ENCODE measurements at regions not wholly inside any gene's neighbourhood (a gene's known extent, or its start where the extent isn't known, plus 50 kb on each side); places are given as distances from the start of the nearest gene placed in this dataset.
"Not testable (repeated sequence)": the region's sequence is repeated elsewhere in the genome, so short reads cannot be mapped to it uniquely, and the experiment has no call there.

- DNase-seq (no peak), ATAC-seq (peak in 1 of 8 donors; percentile 36)
- H3K36me3 ChIP-seq, result no peaks in the 10 kb centered on the region
- H3K4me3 ChIP-seq, result no peak overlapping the region
- WGBS, 2 donors, result 91 to 93% methylated on average over 13 of the region's 13 CpGs
- H3K4me1 ChIP-seq, result peaks cover 4 to 22% (median 11%) of the 10 kb centered on the region in 9 donors
- H3K27ac ChIP-seq, result no peak overlapping the region
- intact Hi-C loops (cut with DNase I), result no loop called here
- TF ChIP-seq CTCF (IDR thresholded peaks at IDR 0.05), result no peak
- H3K27me3 ChIP-seq, result no peaks in the 10 kb centered on the region
- peaks cover 0 to 13% (median 5%) of the 10 kb centered on the region in 11 donors for H3K9me3 ChIP-seq
Observed at GRCh38 chr6:167560673-167561569, 236.0 kb downstream of the TTLL2 start.

GRCh38 chr6:167562862-167563261 is 238.0 kb downstream of the TTLL2 start:
- intact Hi-C loops (cut with DNase I); H3K9me3 ChIP-seq; H3K4me3 ChIP-seq; H3K27me3 ChIP-seq; H3K36me3 ChIP-seq; DNase-seq; H3K27ac ChIP-seq; ATAC-seq: not testable (repeated sequence)
- 83 to 90% methylated on average over 6 of the region's 6 CpGs for WGBS, 2 donors
- peaks cover 14 to 41% (median 27%) of the 10 kb centered on the region in 9 donors for H3K4me1 ChIP-seq

GRCh38 chr6:167564416-167565250 is 239.7 kb downstream of the TTLL2 start:
- no peak for TF ChIP-seq CTCF (IDR thresholded peaks at IDR 0.05)
- 92 to 95% methylated on average over 16 of the region's 16 CpGs for WGBS, 2 donors

GRCh38 chr6:167565388-167565787 is 240.5 kb downstream of the TTLL2 start:
- no peaks in the 10 kb centered on the region for H3K36me3 ChIP-seq
- ATAC-seq, result peak in 3 of 8 donors; percentile 4 to 12 (median 11)
- peaks cover 14 to 28% (median 22%) of the 10 kb centered on the region in 9 donors for H3K4me1 ChIP-seq
- no peak overlapping the region for H3K4me3 ChIP-seq
- no peak for TF ChIP-seq CTCF (IDR thresholded peaks at IDR 0.05)
- H3K9me3 ChIP-seq, result no peaks in the 10 kb centered on the region
- 87 to 92% methylated on average over 3 of the region's 3 CpGs for WGBS, 2 donors
- intact Hi-C loops (cut with DNase I), result no loop called here
- DNase-seq, result no peak
- no peaks in the 10 kb centered on the region for H3K27me3 ChIP-seq
- H3K27ac ChIP-seq, result peak overlapping the region in 2 of 10 donors; percentile 21 to 39

More at GRCh38 chr6:167564416-167565250, 239.7 kb downstream of the TTLL2 start:
- Histone ChIP-seq H3K27ac (no peak overlapping the region), H3K4me1 (peaks cover 14 to 28% (median 22%) of the 10 kb centered on the region in 9 donors), H3K27me3 (no peaks in the 10 kb centered on the region), H3K9me3 (no peaks in the 10 kb centered on the region), H3K4me3 (no peak overlapping the region), H3K36me3 (no peaks in the 10 kb centered on the region)
- intact Hi-C loops (cut with DNase I), result no loop called here
- no peak for DNase-seq
- ATAC-seq, result peak in 1 of 8 donors; percentile 18
